GM12891 (cell line): ENCODE measurements at regions not wholly inside any gene's neighbourhood (a gene's known extent, or its start where the extent isn't known, plus 50 kb on each side); places are given as distances from the start of the nearest gene placed in this dataset.

Experiments used
- PAX5 ChIP-seq: IDR thresholded peaks from 2 replicates; pipeline ENCODE4 v1.6.1; 2011; ENCODE audit warnings: low read length, moderate library complexity, mild to moderate bottlenecking; ENCODE audit not compliant: insufficient read depth, severe bottlenecking
- POLR2A ChIP-seq: IDR thresholded peaks from 2 replicates; pipeline ENCODE4 v1.6.1; 2011; ENCODE audit warnings: low read depth, low read length, control low read depth
- POLR2AphosphoS5 ChIP-seq: IDR thresholded peaks from 2 replicates; pipeline ENCODE4 v1.6.1; 2011; ENCODE audit warnings: low read depth, low read length, control low read depth
- POU2F2 ChIP-seq: IDR thresholded peaks from 2 replicates; pipeline ENCODE4 v1.6.1; 2011; ENCODE audit warnings: low read depth, mild to moderate bottlenecking, control low read depth, low read length, moderate library complexity
- SPI1 ChIP-seq: IDR thresholded peaks from 2 replicates; pipeline ENCODE4 v1.6.1; 2011; ENCODE audit warnings: low read depth, low read length, control low read depth
- TAF1 ChIP-seq: IDR thresholded peaks from 2 replicates; pipeline ENCODE4 v1.6.1; 2011; ENCODE audit warnings: low read depth, low read length, control low read depth

- TF ChIP-seq POU2F2 (no peak), TAF1 (no peak), POLR2A (no peak), SPI1 (no peak), POLR2AphosphoS5 (no peak), PAX5 (no peak)
Observed at GRCh38 chr2:150938527-150938926, 323.1 kb downstream of the RBM43 start.
